ENCODE measurements at regions not wholly inside any gene's neighbourhood (a gene's known extent, or its start where the extent isn't known, plus 50 kb on each side); places are given as distances from the start of the nearest gene placed in this dataset.

DNA sequence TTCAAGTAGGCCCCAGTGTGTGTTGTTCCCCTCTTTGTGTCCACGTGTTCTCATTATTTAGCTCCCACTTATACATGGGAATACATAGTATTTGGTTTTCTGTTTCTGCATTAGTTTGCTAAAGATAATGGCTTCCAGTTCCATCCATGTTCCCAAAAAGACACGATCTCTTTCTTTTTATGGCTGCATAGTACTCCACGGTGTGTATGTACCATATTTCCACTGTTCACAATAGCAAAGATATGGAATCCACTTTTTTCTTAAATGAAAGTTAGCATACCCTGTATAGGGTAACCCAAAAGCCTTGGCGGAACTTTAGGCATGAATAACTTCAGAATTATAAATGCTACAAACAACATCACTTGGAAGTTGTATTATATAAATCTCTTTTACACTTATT is 83.4 kb upstream of the NDUFV2 start:
- TF ChIP-seq CTCF (tag by site-specific recombination; IDR thresholded peaks at IDR 0.05) (no peak), KLF10 (tag by site-specific recombination; IDR thresholded peaks at IDR 0.05) (no peak), TCF7L2 (IDR thresholded peaks at IDR 0.05; ENCODE audit: borderline replicate concordance, low read depth, low read length) (no peak), ZNF211 (tag by site-specific recombination; IDR thresholded peaks at IDR 0.05; ENCODE audit: low read depth) (no peak), ZNF274 (IDR thresholded peaks at IDR 0.05; ENCODE audit: low read length) (no peak), ZNF274 (tag by site-specific recombination; IDR thresholded peaks at IDR 0.05; ENCODE audit: borderline replicate concordance) (no peak), SP2 (tag by site-specific recombination; IDR thresholded peaks at IDR 0.05) (no peak), ZNF114 (tag by site-specific recombination; IDR thresholded peaks at IDR 0.05) (no peak), EGR2 (tag by site-specific recombination; IDR thresholded peaks at IDR 0.05; ENCODE audit: low read depth) (no peak)
- TF ChIP-seq, protein P1, sequence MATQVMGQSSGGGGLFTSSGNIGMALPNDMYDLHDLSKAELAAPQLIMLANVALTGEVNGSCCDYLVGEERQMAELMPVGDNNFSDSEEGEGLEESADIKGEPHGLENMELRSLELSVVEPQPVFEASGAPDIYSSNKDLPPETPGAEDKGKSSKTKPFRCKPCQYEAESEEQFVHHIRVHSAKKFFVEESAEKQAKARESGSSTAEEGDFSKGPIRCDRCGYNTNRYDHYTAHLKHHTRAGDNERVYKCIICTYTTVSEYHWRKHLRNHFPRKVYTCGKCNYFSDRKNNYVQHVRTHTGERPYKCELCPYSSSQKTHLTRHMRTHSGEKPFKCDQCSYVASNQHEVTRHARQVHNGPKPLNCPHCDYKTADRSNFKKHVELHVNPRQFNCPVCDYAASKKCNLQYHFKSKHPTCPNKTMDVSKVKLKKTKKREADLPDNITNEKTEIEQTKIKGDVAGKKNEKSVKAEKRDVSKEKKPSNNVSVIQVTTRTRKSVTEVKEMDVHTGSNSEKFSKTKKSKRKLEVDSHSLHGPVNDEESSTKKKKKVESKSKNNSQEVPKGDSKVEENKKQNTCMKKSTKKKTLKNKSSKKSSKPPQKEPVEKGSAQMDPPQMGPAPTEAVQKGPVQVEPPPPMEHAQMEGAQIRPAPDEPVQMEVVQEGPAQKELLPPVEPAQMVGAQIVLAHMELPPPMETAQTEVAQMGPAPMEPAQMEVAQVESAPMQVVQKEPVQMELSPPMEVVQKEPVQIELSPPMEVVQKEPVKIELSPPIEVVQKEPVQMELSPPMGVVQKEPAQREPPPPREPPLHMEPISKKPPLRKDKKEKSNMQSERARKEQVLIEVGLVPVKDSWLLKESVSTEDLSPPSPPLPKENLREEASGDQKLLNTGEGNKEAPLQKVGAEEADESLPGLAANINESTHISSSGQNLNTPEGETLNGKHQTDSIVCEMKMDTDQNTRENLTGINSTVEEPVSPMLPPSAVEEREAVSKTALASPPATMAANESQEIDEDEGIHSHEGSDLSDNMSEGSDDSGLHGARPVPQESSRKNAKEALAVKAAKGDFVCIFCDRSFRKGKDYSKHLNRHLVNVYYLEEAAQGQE (tag by site-specific recombination; IDR thresholded peaks at IDR 0.05): no peak
- TF ChIP-seq, protein P2, sequence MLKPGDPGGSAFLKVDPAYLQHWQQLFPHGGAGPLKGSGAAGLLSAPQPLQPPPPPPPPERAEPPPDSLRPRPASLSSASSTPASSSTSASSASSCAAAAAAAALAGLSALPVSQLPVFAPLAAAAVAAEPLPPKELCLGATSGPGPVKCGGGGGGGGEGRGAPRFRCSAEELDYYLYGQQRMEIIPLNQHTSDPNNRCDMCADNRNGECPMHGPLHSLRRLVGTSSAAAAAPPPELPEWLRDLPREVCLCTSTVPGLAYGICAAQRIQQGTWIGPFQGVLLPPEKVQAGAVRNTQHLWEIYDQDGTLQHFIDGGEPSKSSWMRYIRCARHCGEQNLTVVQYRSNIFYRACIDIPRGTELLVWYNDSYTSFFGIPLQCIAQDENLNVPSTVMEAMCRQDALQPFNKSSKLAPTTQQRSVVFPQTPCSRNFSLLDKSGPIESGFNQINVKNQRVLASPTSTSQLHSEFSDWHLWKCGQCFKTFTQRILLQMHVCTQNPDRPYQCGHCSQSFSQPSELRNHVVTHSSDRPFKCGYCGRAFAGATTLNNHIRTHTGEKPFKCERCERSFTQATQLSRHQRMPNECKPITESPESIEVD (tag by site-specific recombination; IDR thresholded peaks at IDR 0.05): no peak
